ENCODE measurements at regions not wholly inside any gene's neighbourhood (a gene's known extent, or its start where the extent isn't known, plus 50 kb on each side); places are given as distances from the start of the nearest gene placed in this dataset.
"Not testable (repeated sequence)": the region's sequence is repeated elsewhere in the genome, so short reads cannot be mapped to it uniquely, and the experiment has no call there.

DNA sequence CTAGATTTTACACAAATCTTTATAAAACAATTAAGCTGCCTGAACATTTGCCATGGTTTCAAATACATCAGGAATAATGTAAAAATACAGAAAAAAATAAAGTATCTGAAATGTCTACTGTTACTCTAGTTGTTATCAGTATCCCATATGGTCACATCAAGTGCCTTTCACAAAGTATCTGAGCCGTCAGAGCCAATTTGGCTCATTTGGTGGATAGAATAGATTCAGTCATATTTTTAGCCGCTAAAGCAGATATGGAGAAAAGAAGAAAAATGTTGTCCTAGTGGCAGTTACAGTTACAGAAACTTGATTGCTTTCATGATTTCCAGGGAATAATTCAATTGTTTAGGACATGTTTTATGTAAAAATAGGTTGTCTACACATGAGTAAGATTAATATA is 641.1 kb downstream of the RAPGEF2 start:
- no peak for DNase-seq (ENCODE audit: low spot score)

DNA sequence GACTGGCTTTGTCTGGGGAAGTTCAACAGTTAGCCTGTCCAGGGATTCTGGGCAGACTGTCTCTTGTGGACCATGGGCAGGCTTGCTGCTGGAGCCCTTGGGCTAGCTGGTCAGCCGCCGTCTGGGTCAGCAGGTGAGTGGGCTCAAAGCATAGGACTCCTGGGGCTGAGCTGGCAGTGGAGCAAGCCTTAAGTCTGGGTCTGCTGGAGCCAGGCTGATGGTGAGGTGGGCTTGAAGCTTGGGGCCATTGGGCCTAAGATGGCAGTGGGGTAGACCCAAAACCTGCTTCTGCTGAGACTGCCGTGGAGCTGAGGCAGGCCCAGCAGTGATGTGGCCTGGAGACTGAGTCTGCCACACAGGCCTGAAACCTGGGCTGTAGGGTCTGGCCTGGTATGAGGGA is 645.1 kb downstream of the RAPGEF2 start:
- no peak for DNase-seq (ENCODE audit: low spot score)

DNA sequence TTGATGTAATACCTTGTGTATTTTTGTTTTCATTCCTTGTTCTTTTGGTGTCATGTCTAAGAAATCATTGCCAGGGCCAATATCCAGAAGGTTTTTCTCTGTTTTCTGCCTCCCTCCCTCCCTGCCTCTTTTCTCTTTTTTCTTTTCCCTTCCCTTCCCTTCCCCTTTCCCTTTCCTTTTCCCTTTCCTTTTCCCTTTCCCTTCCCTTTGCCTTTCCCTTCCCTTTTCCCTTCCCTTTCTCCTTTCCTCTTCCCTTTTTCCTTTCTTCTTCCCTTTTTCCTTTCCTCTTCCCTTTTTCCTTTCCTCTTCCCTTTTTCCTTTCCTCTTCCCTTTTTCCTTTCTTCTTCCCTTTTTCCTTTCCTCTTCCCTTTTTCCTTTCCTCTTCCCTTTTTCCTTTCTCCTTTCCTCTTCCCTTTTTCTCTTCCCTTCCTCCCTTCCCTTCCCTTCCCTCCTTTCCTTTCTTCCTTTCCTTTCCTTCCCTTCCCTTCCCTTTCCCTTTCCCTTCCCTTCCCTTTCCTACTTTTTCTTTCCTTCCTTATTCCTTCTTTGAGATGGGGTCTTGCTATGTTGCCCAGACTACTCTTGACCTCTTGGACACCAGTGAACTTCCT is 646.1 kb downstream of the RAPGEF2 start:
- no peak for DNase-seq (ENCODE audit: low spot score)

DNA sequence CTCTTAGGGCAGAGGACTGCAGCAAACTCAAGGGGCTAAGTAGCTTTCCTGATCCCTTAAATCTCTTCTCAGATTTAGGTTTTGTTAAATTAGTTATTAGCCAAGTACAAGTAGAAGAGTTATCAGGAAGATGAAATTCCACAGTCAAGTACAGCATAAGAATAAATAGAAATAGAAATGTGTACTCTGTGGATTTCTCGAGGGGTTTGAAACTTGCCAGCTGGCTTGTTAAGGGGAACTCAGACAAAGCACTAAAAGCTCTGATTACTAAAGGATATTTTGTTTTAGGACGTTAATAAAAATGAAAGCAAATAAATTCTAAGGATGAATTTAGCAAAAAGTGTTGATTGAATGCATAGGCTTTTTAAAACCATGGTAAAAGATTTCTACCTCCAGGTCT is 654.6 kb downstream of the RAPGEF2 start:
- no peak for DNase-seq (ENCODE audit: low spot score)

DNA sequence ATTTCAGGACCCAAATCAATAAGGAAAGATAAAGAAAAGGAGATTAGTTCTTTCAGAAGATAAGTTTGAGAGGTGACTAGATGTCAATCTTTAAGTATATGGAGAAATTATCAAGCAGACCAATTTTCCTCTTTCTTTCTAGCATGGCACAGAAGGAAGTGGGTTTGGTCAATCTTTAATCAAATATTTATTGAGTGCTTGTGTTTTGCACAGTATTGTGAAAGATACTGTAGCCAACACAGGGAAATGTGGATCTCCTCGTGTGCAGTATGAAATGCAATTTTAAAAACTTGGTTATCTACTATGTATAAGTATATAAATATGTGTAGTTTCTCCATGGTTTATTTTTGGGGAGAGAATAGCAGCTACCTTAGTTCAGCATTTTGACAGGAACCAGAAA is 655.2 kb downstream of the RAPGEF2 start:
- DNase-seq (ENCODE audit: low spot score): no peak

DNA sequence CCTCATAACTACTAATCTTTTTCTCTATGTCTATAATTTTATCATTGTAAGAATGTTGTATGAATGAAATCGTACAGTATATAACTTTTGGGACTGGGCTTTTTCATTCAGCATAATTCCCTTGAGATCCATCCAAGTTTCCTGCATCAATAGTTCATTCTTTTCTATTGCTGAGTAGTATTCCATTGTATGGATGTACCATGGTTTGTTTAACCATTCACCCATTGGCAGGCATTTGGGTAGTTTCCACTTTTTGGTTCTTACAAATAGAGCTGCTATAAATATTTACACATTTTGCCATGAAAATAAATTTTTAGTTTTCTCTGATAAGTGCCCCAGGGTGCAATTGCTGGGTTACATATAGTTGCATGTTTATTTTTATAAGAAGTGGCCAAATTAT is 659.8 kb downstream of the RAPGEF2 start:
- no peak for DNase-seq (ENCODE audit: low spot score)

DNA sequence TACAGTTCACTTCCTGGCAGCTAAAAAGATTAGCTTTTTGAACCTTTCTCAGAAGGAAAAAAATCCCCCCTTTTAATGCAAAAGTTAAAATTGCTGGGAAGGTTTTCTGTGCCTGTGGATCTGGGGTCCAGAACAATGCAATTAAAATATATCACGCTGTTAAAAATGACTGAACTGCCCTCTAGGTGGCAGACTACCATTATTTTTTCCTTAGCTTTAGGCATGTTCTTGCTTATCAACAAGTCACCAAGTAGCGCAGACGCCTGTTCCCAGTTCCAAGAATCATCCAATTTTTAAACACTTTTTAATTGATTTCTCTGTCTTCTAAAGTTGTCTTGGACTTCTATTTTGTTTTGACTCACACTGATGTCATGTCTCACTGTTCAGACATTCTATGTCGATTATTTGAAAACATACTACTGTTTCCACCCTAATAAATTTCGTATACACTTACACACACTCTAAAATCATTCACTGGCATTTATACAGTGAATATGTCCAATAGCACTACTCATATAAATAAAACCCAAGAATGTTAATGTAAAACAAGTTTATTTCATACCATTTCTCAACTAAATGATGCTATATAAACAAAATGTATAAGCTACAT is 661.6 kb downstream of the RAPGEF2 start:
- DNase-seq (ENCODE audit: low spot score): peak; percentile 12

DNA sequence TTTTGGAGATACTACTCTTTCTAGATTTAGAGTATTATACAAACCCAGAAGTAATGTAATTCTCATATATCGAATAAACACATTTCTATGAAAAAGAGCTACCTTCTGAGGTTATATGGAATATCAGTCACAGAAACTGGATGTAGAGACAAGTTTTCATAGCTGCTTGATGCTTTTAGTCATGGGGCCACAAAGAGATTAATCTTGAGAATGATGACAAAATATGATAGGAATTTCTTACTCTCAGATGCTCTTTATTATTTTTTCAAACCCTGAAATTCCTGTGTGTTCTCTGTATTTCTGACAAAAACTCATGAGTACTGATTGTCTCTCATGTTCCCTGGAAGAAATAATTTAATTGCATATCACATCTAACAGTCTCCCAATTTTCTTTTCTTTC is 662.5 kb downstream of the RAPGEF2 start:
- no peak for DNase-seq (ENCODE audit: low spot score)

DNA sequence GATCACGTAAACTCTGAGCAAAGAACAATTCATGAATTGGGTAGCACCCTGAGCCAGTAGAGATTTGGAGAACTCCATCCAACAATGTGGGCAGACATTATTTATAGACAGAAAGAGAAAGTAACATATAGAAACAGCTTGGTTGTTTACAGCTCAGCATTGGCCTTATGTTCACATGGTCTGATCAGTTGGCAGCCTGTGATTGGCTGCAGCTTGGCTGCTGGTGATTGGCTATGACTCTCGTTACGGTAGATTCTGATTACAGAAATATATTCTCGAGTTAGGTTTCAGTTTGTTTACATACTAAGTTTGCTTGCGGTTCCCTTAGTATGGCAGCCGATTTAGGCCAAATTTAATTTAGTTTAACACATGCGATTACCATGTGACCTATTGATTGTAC is 663.4 kb downstream of the RAPGEF2 start:
- no peak for DNase-seq (ENCODE audit: low spot score)

DNA sequence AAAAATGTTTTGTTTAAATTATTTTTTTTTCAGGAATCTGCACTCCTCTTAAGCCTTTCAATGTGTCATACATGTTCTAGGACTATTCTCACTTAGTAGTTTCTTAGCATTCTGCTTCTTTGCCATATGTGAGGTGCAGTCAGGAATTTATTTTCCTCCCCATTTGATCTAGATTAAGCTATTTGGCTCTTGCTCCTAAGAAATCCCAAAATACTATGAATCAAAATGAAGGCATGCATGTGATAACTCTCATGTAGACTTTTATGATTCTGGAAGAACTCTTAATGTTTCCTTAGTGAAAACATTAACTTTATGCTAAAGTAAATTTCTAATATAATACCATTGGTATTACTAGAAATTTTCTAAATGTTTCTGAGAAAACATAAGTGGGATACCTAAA is 664.5 kb downstream of the RAPGEF2 start:
- no peak for DNase-seq (ENCODE audit: low spot score)

DNA sequence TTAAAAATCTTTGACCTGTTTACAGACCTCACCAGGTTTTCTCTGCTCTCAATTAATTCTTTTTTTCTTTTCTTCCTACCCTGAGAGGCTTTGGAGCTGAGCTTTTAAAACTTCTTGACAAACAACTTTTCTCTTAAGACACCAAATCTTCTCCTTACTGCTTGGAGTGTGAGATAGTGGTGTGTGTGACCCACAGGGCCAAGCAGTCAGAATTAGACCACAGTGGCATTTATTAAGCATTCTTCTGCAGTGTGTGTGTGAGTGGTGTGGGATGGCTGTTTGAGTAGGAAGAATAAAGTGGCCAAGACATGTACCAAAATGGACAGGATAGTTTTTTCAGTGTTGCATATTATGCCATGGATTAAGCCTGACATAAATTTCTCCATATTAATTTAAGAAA is 665.1 kb downstream of the RAPGEF2 start:
- DNase-seq (ENCODE audit: low spot score): no peak

DNA sequence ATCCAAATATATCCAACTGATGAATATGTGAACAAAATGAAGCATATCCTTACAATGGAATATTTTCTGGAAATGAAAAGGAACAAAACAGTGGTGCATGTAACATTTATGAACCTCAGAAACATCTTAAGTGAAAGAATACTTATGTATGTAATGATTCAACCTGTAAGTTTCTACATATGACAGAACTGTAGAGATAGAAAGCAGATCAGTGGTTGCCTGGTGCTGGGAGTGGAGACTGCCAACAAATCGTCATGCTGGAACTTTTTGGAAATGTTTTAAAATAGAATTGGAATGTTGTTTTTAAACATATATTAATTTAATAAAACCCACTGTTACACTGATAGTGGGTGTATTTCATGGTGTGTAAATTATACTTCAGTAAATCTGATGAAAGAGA is 667.5 kb downstream of the RAPGEF2 start:
- no peak for DNase-seq (ENCODE audit: low spot score)

DNA sequence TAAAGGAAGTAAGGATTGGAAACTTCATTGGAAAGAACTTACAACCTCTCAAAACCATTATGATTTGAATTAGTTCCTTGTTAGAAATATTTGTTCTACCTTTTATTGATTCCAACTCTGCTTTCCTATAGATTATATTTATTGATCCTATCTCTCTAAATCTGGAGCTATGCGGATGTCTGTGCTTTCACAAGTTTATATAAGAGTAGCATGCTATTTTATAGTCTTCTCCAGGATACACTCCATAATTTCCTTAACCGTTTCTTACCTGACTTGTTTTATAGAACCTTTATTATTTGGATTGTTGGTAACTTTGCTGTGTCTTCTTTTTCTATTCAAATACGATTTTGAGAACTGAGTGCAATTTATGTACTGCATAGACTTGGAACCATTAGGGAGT is 668.1 kb downstream of the RAPGEF2 start:
- no peak for DNase-seq (ENCODE audit: low spot score)

DNA sequence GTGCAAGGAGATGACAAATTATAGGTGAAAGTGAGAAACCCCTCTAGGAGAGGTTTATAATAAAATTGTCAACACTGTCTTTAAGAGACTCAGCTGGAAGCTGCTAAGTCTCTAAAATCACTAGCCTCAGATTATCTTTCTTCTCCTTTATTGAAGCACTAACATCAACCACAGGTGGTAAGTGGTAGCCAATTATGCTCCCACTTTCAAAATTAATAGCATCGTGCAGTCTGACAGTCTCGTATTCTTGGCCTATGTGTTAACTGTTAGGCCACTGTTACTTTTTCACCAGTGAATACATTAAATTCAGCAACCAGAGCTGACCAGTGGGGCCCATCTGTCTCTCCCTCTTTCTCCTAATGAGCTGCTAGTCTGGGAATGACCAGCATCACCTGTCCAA is 674.1 kb downstream of the RAPGEF2 start:
- no peak for DNase-seq (ENCODE audit: low spot score)

DNA sequence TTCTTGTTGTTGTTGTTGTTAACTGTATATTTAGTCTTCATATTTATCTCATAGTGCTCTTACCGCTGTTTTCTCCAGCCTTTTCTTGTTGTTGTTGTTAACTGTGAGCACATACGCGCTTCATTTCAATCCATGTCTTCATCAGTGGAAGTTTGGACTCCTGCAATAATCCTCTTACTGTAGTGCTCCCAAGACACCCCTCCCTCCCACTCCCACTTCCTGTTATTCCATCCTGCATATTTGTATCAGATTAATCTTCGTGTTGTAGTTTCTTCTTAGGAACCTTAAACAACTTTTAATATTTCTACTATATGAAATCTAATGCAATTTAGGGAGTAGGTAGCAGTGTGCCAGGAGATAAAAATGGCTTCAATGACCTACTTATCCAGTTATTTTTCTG is 674.8 kb downstream of the RAPGEF2 start:
- DNase-seq (ENCODE audit: low spot score): no peak

DNA sequence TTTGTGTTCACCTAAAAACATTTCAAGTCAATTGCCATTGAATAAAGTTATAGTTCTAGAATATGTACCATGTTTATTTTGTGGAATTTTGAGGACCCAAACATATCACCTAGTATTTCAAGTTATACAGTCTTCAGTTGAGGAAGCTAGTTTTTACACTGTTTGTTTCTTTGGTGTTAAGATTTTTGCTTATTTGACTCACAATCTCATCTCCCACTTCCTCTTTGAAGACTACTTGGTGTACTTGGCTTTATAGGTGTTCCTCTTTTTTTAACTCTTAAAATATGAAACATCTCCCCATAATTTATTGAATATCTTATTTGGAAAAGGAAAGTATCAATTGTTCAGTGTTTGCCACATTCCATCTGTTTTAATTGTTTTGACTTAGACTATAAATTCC is 675.4 kb downstream of the RAPGEF2 start:
- DNase-seq (ENCODE audit: low spot score): no peak

DNA sequence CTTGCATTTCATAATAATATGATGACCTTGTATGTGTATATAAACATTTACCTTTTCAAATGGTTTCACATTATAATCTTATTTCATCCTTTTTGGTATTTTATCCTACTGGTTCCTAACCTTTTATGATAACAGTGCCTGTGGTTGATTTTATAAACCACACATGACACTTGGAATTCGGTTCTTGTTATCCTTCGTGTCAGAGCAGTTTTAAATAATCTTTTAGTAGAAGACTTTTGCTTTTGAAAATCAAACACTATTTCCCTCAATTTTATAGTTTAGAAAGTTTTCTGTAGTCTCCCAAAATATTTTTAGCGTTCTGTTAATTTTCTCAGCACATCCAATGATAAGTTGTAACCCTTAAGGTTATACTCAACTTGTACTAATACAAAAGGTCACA is 676.8 kb downstream of the RAPGEF2 start:
- DNase-seq (ENCODE audit: low spot score): no peak

DNA sequence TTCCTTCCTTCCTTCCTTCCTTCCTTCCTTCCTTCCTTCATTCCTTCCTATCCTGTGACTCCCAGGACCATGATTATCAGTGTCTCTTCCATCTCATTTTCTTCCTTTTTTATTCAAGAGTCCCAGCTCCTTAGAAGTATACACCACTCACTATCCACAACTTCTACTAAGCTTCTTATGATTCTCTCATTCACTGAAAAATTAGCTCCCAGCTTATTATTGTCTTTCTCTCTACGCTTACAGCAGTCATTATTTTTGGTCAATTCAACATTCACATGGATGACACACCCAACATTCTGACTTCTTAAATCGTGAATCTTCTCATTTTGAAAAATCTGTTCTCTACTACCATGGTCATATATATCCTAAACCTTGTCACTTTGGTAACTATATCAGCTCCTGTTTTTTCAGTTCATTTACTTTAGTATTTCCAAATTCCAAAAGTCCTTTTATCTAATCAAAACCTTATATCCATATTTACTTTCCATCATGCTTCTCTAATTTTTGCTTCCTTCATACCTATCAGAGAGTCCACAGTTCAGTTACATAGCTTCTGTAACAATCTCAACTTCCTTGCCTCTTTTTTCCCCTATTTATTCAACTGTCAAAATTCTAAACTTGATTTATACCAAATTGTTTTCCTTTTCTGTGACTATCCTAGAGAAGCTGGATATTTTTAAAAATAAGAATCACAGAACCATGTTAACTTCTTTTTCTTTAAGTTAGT is 677.5 kb downstream of the RAPGEF2 start:
- no peak for DNase-seq (ENCODE audit: low spot score)

DNA sequence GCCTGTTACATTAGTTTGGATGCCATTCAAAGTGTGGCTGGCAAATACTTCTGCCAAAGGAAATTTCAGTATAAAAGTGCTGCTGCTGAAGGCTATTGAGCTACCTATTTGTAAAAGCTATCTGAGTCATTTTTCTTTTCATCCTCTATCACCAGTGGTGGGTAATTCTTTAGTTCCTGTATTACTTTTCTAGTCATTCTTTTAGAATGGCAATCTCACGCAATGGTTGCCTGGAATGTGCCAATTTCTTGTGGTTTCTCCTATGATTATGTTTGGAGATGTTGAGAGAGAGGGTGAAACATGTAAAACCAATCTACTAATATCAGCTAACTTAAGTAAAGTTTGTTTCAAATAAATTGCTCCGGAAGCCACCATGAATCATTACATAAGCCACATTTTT is 685.0 kb downstream of the RAPGEF2 start:
- no peak for DNase-seq (ENCODE audit: low spot score)

DNA sequence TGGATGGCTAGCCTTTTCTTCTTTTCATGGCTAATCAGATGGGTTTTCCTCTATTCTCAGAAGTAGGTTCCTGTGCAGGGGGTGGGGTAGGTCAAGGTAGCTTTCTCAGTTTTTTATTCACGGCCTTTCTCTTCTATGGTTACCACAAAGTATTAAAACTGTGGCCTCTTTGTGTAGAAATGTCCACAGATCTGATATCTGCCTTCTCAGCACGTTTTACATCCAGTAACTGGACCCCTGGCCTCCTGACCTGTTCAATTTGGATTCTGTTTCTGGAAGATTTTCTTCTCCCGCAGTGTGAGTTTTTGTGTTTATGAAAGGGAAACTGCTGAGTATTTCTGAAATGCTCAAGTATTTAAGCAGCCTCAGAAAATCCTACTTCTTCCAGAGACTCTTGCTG is 688.5 kb downstream of the RAPGEF2 start:
- no peak for DNase-seq (ENCODE audit: low spot score)

DNA sequence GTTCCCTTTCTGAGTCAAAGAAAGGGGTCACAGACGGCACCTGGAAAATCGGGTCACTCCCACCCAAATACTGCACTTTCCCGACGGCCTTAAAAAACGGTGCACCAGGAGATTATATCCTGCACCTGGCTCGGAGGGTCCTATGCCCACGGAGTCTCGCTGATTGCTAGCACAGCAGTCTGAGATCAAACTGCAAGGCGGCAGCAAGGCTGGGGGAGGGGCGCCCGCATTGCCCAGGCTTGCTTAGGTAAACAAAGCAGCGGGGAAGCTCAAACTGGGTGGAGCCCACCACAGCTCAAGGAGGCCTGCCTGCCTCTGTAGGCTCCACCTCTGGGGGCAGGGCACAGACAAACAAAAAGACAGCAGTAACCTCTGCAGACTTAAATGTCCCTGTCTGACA is 701.7 kb downstream of the RAPGEF2 start:
- DNase-seq (ENCODE audit: low spot score): not testable (repeated sequence)

DNA sequence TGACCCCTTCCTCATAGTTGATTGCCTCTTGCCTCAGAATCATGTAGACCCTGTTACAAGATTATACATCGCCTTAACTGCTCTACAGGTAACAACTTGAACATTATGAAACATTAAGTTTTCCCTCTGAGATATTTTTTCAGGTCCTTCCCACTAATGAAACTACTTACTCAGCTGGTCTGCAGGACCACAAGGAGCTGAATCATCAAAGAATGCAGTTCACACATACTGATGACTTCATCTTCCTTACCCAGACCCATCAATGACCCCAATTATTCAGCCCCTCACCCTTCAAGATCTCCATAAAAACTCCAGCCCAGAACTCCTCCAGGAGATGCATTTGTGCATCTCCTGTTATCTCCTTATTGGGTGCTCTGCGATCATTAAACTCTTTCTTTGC is 720.9 kb downstream of the RAPGEF2 start:
- DNase-seq (ENCODE audit: low spot score): no peak

DNA sequence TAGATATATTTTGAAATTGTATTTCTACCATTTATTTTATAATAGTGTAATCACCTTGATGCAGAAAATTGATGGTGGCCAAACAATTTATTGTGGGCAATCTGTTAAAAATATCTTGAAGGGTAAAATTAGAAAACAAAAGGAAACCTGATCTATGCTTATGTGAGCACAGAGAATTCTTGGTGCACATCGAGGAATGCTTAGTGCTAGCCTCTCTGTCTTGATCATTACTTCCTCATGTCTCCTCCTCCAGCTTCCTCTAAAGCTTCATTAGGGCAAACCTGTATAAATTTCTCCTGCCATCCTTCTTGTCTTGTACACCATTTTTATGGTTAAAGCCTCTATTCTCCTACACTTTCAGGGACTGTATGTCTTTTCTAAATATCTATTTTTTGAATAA is 725.8 kb downstream of the RAPGEF2 start:
- no peak for DNase-seq (ENCODE audit: low spot score)

DNA sequence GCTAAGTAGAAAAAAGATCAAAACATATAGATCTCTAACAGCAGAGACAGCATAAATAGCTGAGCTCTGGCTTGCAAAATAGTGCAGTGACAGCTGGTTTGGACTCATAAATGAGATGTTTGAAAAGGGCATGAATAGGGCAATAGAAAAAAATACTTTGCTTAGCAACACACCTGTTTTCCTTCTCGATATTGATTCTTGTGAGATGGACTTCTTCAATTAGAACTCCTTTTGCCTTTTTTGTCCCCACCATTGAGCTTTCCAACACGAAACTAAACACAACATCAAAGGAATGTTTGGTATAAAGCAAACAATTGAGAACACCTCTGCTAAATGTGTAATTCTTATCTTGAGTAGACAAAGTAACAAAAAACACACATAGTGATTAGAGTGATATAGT is 726.3 kb downstream of the RAPGEF2 start:
- no peak for DNase-seq (ENCODE audit: low spot score)

All from HuH-7.5 (cell line).